Activated naive CD4-positive, alpha-beta T cell treated with Interleukin-2 at 50 U/mL for 16 hours (primary cell): ENCODE measurements at regions not wholly inside any gene's neighbourhood (a gene's known extent, or its start where the extent isn't known, plus 50 kb on each side); places are given as distances from the start of the nearest gene placed in this dataset.

Source experiments
- DNase-seq: peaks from one replicate; pipeline ENCODE4 v3.0.0-alpha.2; 2020

- DNase-seq: no peak
These were observed 560.1 kb downstream of the DIAPH3 start for GRCh38 chr13:59603646-59604045.

DNA sequence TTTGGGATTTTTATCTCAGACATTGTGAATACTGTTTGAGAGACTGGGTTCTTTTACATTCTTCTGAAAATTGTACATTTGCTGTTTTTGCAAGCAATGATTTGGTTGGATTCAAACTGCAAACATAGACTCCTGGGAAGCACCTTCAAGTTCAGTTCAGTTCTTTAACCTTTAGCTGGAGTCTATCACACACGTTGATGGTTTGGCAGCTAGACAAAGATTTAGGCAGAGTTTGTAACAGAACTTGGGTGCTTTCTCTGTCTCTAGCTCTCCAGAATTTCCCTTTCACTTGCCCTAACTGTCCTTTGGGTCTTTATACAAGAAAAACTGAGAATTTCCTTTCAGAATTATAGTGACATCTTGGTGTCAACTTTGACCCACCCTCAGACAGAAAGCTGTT is 556.6 kb downstream of the DIAPH3 start:
- DNase-seq: no peak

GRCh38 chr13:59607780-59608233 is 555.9 kb downstream of the DIAPH3 start:
- no peak for DNase-seq

DNA sequence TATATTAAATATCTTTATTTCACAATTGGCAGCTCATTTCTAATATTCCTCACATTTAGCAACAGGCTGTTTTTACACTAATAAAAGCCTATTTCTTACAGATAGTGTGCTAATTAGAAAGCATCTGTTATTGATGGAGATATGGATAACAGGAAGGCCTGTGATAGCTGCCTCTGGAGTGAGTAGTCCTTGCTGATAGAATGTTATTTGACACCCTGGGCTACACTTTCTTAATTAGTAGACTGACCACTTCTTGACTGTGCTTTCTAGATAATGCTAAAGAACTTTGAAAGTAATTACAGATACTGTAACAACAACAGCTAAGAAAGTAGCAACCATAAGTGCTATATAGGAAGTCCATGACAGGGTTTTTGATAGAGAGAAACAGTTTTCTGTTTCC is 554.3 kb downstream of the DIAPH3 start:
- no peak for DNase-seq
